Suppressor macrophage treated with lipopolysaccharide for 4 hours (primary cell): ENCODE measurements at regions not wholly inside any gene's neighbourhood (a gene's known extent, or its start where the extent isn't known, plus 50 kb on each side); places are given as distances from the start of the nearest gene placed in this dataset.
"Not testable (repeated sequence)": the region's sequence is repeated elsewhere in the genome, so short reads cannot be mapped to it uniquely, and the experiment has no call there.

Experiments
- DNase-seq: peaks from one replicate; pipeline ENCODE4 v3.0.0-alpha.2; 2020

DNA sequence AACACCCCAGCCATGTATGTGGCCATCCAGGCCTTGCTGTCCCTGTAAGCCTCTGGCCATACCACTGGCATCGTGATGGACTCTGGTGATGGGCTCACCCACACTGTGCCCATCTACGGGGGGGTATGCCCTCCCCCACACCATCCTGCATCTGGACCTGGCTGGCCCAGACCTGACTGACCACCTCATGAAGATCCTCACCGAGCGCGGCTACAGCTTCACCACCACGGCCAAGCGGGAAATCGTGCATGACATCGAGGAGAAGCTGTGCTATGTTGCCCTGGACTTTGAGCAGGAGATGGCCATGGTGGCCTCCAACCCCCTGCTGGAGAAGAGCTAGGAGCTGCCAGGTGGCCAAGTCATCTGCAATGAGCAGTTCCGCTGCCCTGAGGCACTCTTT is 80.4 kb upstream of the ZCCHC2 start:
- DNase-seq = no peak

DNA sequence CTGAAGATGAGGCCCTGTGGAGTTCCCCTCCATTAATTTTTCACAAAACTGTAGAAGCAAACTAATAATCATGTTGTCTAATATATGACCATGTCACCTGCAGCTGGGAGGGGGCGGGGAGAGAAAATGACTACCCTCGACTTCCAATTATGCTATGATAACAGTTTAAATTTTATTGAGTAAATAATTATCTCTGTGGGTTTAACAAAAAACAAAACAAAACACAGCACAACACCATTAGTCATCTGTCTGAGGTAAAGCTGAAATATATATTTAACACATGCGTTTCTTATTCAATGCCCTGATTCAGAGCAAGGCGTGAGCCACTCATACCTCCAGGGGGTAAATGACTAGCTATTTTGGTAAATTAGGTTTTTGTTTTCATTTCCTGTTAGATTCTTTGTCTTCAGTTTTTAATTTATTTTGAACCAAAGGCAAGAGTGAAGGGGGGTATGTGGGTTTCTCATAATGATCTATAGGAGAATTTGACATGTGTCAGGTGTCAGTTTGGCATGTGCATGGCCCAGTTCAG is 77.4 kb upstream of the ZCCHC2 start:
- no peak for DNase-seq

DNA sequence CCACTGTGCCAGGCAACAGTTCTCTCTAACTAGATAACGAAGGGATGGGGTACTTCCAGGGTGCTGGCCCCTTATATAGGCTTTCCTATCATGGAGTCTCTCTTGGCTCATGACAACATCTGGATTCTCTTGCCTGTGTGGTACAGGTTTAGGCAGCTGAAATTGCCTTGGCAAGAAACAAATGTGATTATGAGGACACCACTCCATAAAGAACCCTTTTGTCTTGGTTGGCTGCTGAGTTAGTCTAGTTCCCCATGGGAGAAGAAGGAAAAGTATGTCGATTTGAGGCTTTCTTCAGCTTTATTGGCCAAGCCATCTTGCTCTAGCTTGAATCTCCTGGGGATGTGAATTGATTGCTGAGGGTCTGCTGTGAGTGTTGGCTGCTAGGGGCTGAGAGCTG is 76.3 kb upstream of the ZCCHC2 start:
- DNase-seq = no peak

DNA sequence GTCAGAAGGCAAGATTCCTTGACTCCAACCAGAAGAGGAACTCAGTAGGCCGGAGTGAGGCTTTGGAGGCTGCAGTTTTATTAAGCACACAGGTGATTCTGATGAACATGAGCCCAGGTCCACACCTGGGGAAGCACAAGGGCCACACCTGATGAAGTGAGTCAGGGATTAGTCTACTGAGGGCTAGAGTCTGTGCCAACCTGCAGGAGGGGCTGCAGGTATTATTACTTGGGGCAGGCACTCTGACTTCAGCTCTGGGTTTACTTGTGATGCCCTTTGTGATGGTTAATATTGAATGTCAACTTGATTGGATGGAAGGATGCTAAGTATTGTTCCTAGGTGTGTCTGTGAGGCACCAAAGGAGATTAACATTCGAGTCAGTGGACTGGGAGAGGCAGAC is 75.2 kb upstream of the ZCCHC2 start:
- no peak for DNase-seq

DNA sequence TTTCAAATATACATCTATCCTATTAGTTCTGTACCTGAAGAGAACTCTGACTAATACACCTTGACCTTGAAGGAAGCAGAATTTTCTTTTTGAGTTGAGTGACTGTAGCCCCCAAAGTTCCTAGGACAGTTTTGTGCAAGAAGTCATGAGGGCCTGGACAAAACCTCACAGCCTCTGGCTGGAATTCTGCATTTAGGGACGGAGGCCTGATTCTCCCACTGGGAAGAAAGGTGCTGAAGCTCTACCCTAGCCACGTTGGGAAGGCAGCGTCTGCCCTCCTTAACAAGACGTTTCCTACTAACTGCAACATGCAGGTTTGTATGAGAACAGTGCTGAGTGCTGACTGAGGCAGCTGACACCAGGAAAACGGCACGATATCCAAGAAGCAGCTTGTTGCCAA is 74.4 kb upstream of the ZCCHC2 start:
- no peak for DNase-seq

DNA sequence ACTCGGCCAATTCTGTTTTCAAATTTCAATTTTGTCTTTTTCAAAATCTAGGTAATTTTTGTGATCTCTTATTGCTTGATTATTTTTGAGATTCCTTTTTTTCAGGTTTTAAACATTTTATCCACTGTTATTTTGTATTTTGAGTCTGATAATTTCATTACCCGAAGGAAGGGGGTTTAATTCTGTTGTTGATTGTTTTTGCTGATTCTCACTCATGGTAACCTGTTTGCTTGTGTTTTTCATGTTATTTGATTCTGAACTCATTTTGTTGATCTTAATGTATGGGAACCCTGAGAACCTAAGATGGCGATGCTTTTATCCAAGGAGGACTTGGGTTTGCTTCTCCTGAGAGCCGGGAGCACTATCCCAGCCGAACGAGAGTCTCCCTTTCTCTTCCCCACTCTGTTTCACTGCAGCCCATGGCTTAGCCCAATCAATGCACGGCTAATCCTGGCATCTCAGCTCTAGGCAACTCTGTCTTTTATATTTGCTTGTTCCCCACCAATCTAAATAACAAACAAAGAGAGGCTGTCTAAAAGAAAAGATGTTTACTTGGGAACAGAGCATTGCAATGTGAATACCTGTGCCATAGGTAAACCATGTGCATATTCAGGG is 73.2 kb upstream of the ZCCHC2 start:
- no peak for DNase-seq

DNA sequence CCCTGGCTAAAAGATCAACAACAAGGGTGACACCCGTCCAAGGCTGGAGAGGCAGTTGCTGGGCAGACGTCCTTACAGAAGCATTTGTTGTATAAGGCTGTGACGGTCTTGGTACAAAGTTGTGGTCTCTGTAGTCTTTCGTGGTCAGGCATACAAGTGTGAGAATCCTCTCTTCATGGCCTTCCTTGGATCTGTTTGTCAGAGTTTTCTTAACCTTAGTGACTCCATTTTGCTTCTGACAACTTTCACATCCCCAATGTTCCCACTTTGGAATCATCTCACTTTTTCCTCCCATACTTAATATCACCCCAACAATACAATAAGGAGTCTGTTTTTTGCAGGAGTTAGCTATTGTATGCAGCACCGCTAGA is 72.7 kb upstream of the ZCCHC2 start:
- DNase-seq = no peak

DNA sequence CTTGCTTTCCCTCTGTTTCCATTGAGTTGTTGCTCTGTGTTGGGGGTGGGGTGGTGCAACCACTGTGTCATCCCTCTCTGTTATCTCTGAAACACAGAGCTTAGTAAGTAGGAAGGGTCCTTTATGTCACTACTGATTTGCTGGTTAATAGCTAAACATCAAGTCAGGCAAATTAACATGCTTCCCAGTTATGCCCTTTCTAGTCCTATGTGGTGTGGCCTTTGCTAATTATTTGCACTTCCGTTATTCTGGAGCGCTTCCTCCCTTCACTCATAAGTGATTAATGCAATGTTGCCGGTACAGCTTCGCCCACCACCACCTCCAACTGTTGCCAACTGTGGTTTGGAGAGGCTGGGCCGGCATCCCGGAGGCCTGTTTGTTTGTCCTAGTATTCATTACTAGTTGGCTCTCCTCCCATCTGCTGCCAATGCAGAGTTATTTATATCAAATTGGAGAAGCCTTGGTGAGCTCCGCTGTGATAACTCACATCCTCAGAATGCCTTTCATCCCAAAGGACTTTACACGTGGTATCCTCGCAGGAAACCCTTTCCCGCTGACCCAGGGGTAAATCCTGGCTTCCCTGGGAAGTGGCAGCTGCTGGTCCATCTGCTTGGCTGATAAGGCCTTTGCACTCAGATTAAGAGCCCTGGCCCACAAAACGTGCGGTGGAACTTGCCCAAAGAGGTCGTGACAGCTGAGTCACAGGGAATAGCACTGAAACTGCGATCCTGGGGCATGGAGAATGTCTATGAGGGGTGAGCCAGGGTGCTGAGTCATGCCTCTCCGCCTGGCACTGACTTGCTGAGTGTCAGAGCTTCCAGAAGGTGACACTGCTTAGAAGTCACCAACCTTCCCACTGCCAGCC is 72.0 kb upstream of the ZCCHC2 start:
- peak; percentile 93 for DNase-seq

DNA sequence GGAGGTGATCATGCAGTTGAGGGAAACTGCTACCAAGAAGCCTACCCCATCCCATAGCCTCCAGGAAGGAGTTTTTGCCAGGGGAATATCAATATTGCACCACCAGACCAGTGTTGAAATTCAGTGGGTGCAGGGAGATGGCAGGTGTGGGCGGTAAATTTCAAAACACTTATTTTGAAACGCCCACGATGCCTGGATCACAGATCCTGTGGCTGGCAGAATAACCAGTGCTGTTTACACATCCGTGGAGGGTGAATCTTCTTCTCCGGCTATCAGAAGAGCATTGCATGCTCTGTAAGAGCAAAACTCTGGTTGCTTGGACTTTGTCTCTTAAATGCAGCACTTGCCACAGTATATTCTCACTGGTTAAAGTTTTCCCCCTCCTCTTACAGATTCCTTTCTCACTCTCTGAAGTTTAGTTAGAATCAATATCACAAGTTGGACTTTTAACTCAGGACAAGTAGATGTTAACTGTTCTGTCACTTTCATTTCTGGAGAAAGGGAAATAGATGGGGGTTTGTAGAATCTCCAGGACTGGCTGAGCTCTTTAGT is 70.5 kb upstream of the ZCCHC2 start:
- DNase-seq = peak; percentile 95

DNA sequence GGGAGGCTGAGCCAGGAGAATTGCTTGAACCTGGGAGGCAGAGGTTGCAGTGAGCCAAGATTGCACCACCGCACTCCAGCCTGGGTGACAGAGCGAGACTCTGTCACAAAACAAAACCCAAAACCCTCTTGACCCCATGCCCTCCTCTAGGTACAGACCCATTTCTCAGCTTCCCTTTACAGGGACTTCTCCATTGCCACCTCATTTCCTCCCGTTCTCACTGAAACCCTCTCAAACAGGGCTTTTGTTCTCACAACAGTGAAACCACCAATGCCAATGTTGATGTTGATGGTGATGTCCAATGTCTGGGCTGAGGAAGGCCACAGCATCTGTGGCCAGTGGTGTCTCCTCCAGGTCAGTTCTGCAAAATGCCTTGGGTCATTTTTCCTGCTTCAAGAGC is 69.0 kb upstream of the ZCCHC2 start:
- peak; percentile 39 for DNase-seq

DNA sequence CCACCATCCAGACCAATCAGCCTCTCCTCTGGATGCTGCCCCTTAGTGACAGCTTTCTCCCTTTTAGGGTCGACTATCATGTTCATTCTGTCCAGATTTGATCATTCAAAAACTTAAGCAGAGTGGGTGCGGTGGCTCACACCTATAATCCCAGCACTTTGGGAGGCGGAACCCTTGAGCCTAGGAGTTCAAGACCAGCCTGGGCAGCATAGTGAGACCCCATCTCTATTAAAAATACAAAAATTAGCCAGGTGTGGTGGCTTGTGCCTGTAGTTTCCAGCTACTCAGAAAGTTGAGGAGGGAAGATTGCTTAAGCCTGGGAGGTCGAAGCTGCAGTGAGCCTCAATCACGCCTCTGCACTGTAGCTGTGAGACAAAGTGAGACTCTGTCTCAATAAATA is 68.3 kb upstream of the ZCCHC2 start:
- no peak for DNase-seq

DNA sequence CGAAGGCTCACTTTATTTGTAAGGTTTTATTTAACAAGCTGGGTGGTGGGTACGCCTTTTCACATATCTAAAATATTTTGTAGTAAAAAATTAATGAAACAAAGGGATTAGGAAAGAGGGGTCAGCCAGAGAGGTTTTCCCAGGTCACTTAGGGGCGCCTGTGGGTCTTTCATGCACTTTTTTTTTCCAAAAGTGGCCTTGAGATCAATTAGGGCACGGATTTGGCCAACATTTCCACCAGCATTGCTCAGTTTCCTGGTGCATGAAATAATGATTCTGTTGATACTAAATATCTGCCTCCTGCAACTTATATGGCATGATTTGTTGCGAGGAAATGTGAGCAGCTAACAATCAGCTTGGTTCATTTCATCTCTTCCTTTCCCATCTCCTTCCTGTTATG is 67.6 kb upstream of the ZCCHC2 start:
- DNase-seq = no peak

DNA sequence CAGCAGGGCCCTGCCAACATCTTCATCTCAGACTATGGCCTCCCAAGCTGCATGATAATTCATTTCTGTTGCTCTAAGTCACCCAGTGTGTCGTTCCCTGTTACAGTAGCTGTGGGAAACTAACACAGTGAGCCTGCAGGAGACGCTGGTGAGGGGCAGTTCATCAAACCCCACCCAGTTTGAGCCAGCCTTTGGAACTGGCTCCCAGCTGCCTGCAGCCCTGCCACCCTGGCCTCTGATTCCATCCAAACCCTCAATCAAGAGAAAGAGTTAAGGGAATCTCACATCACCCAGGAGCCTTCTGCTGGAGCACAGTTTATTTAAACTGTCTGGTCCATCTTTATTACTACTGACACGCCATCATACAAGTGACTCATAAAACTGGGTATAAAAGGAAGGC is 64.9 kb upstream of the ZCCHC2 start:
- no peak for DNase-seq

DNA sequence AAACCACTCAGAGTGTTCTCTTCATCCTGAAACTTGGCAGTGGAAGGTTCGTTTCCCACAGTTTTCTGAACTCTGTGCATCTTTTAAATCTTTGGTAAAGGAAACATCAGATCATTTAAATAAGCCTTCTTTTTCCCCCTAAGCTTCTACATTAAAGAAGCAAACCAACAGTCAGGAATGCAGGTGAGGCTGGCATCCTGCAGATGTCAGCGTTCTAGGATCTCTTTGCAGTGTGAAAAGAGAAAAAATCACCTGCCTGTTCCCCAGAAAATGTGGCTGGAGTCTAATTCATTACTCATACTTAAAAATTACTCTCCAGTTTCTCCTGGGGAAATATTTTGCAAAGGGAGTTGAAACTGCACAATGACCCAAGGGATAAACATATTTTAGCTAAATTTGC is 64.5 kb upstream of the ZCCHC2 start:
- no peak for DNase-seq

DNA sequence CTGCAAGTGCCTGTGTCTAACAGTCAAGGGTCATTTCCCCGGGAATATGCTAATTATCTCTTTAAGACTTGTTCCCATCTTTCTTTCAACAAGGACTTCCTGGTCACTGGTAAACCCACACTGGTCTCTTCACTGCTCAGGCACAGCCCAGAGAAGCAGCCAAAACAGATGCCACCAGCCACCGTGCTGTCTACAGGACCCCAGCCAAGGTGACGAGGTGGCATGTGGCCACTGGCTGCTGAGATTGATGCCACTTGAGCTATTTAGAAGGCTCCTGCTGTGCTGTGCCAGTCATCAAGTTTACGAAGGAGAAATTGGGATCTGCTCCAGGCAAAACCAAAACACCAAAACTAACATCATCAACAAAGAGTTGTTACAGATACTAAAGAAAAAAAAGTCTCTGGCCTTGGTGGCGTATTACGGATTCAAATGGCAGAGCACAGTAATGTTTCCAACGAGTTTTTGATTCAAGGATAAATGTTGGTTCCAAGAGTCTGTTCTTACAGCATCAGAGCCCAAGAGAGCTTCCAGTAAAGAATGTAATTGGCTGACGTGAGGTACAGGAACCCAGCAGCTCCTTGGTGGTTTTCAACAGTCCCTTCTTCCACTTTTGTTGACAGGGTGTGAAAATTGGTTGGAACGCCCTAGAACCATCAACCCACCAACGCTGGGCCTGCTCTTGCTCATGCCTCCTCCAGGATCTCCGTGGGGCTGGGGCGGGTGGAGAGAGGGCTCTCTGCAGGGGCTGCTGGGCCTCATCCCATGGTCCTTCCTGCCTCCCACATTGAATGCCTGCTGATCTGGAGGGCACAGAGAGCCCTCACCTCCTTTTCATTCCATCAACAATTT is 63.7 kb upstream of the ZCCHC2 start:
- no peak for DNase-seq

DNA sequence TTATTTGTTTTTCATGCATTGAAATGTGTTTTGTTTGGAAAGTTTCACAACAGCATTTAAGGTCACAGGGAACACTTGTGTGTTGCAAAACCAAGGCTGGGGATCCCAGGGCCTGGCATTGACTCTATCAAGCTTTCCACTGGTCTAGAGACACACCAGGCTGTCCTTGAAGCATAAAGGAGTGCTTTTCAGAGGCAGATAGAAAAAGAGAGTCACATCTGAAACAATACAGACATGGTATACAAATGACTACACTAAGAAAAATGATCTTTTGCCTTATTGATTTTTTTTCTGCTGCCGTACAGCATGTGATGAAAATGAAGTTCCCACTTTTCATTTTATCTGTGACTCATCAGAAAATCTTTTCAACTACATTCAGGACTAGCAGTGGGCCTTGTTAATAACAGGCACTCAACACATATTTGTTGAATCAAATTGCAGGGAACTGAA is 61.9 kb upstream of the ZCCHC2 start:
- peak; percentile 77 for DNase-seq

DNA sequence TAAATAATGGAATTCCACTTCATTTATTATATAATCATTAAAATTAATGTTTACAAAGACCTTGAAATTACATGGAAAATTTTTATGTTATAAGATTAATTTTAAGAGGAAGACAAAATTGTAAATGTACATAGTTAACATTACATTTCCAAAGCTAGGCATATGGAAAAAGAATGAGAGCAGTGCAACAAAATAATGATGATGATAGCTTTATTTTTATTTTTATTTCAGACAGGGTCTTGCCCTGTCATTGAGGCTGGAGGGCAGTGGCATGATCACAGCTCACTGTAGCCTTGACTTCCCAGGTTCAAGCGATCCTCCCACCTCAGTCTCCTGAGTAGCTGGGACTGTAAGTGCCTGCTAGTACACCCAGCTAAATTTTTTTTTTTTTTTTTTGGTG is 61.2 kb upstream of the ZCCHC2 start:
- DNase-seq = no peak

DNA sequence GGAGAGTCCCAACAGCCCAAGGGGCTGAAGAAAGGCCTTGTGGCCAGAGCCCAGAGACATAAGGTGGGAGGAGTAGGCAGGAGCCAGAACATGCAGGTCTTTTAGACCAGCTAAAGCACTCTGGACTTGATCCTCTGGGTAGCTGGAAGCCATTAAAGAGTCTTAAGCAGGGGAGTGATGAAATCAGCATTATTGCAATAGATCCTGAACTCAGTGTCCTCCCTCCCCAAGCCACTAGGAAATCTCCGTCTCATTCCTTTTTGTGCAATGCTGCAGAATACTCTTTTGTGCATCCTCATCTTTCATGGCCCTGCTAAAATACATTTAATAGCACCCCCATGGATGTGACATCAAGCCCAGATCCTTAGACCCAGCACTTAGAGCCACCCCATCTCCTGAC is 58.6 kb upstream of the ZCCHC2 start:
- DNase-seq = peak; percentile 27

DNA sequence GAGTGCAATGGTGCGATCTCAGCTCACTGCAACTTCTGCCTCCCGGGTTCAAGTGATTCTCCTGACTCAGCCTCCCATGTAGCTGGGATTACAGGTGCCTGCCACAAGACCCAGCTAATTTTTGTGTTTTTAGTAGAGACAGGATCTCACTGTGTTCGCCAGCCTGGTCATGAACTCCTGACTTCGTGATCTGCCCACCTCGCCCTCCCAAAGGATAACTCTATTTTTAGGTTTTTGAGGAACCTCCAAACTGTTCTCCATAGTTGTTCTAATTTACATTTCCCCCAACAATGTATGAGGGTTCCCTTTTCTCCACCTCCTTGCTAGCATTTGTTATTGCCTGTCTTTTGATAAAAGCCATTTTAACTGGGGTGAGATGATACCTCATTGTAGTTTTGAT is 53.7 kb upstream of the ZCCHC2 start:
- not testable (repeated sequence) for DNase-seq
